Caki2 (cell line): ENCODE measurements at regions not wholly inside any gene's neighbourhood (a gene's known extent, or its start where the extent isn't known, plus 50 kb on each side); places are given as distances from the start of the nearest gene placed in this dataset.
"Not testable (repeated sequence)": the region's sequence is repeated elsewhere in the genome, so short reads cannot be mapped to it uniquely, and the experiment has no call there.

ENCODE experiments used
- DNase-seq: peaks from one replicate; pipeline ENCODE4 v3.0.0-alpha.2; 2015; ENCODE audit warnings: low read depth
- in situ Hi-C: cut with HindIII; loops from 2 replicates; pipeline ENCODE4 v1.10.0; 2016; ENCODE audit warnings: low sequenced_read_pairs, low pct_unique_long_range_greater_than_20kb, mixed read lengths

DNA sequence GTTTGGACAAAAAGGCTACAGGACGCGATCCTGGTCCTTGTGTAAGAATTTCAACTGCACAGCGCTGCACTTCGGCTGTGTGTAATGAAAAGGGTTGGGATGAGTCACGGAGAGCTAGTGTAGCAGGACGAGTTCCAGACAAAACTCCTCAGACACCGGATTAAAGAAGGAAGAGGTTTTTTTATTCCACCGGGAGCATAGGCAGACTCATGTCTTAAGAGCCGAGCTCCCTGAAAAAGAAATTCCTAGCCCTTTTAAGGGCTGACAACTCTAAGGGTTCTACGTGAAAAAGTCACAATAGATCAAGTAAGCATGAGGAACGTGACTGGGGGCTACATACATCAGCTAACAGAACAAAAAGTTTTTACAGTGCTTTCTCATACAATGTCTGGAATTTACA lies 54.8 kb upstream of the FAM90A1 start:
- in situ Hi-C loops, DNase-seq: not testable (repeated sequence)

DNA sequence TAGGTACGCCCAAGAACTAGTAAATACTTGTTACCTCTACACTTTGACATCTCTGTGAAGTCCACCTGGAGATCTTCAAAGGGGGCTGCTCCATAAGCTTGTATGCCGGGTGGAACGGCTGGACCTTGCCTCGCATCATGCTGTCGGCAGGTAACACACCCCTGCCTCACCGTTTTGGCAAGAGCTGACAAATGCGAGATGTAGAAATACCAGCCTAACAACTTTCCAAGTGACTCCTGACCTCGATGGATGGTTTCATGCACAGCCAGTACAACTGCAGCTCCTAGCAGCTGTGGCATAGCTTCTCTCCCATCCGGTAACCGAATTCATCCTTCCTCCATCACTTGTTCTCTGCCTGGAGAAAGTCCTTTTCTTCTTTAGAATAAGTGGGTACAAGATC lies 58.3 kb upstream of the FAM90A1 start:
- in situ Hi-C loops, DNase-seq: not testable (repeated sequence)

DNA sequence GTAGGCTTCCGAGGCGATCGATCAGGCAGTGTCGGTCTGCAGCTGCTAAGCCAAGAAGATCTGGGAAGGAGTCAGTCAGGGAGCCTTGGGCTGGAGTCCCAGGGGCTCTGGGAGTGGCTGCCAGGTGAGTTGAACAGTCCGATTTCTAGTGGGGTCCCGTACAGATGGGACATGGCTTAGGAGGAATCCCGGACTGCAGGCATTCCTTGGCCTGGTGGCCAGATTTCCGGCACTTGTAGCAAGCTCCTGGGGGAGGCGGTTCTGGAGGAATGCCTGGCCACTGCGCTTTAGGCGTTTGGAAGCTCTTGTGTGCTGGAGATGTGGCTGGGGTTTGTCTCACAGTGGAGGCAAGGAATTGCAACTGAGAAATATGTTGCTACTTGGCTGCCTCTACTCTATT lies 64.3 kb upstream of the FAM90A1 start:
- DNase-seq, in situ Hi-C loops: not testable (repeated sequence)

DNA sequence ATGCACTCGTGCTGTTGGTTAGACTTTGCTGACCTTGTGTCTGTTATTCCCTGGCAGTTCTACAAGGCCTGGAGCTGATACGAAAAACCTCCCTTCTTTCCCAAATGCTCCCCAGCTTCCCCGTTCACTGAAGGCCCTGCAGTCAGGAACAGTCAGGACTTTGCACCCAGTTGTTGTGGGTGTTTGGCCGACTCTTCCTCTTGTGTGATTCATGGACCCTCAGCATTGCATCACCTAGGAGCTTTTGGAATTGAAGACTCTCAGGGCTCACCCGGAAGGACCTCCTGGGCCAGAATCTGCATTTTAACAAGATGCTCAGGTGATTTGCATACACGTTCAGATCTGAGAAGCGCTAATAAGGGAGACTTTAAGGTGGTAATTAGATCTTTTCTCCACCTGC lies 67.2 kb upstream of the FAM90A1 start:
- DNase-seq, in situ Hi-C loops: not testable (repeated sequence)

DNA sequence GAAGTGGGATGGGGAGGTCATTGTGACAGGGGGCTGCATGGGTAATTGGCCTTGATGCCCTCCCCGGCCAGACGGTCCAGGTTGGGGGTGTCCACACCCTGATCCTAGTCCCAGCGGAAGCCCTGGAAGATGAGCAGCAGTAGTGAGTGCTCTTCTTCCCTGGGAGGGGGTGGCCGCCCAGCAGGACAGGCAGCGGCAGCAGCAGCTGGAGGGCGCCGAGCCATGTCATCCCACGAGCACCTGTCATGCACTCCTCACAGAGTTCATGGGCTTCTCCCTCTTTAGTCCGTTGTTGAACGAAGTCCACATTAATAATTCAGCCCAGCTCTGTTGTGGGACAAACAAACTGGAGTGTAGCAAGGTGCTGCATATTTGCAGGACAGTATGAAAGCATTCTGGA lies 81.2 kb upstream of the FAM90A1 start:
- DNase-seq, in situ Hi-C loops: not testable (repeated sequence)

DNA sequence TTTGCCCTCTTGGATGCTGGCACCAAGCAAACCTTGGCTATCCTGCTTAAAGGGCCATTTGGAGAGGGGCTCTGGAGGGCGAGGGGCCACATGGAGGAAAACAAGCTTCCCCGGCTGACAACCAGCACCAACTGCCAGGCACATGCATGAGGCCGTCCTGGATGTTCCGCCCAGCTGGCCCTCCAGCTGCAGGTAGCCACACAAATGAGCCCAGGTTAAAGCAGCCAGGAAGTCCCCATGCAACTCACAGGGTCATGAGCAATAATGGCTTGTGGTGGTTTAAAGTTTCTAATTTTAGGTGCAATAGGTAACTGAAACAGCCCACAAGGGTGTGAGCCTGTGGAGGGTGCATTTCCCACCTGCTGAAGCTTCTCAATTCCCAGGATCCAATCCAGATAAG lies 88.6 kb upstream of the FAM90A1 start:
- in situ Hi-C loops, DNase-seq: not testable (repeated sequence)

DNA sequence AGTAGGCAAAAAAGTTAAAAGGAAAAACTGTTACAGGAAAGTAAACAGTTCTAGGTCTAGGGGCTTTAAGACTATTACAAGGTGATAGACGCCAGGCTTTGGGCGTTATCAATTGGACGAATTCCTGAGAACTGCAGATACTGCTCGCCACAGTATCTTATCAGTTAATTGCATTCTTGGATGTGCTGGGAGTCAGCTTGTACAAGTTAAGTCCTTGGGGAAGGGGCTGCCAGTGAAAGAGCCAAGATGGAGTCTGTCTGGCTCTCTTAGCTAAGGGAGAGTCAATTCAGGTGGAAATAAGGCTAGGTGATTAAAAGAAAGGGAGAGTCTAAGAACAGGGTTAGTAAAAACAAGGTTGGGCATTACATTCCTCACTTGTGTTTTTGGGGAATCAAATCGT lies 90.3 kb upstream of the FAM90A1 start:
- in situ Hi-C loops, DNase-seq: not testable (repeated sequence)

DNA sequence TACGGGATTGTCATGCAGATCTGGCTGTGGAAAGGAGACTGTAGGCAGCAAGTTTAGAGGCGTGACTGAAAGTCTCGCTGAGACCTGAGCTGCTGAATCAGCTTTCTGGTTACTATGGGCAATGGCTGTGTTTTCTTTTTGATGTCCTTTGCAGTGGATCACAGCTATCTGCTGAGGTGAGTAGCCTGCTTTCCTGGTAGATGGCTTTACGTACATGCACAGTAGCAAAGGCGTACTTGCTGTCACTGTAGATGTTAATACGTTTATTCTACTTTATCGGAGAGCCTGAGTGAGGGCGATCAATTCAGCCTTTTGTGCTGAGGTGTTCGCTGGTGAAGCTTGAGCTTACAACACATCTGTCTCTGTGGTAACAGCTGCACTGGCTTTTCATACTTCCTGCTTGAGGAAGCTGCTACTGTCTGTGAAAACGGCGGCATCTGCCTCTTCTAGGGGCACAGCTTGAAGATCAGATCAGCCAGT lies 92.9 kb upstream of the FAM90A1 start:
- DNase-seq, in situ Hi-C loops: not testable (repeated sequence)

DNA sequence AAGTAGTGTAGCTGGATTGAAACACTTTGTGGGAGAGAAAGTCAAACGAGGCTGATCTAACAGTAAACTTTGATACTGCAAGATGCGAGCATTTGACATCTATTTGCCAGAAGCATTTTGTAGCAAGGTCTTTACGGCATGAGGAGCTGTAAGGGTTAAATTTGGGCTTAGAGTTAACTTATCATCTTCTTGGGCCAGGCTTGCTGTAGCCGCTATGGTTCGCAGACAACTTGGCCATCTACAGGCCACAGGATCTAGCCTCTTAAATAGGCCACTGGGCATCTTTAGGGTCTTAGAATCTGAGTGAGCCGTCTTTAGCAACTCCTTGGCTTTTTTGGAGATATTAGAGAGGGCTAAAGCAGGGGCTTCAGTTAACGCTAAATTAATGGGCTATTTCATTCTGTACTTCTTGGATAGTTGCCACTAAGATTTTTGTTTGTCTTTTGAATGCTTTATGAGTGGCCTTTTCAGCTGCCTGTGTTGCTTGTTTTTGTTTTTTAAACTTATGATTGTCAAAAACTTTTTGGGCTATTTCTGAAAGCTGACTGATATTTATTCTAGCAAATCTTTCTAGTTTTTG lies 93.5 kb upstream of the FAM90A1 start:
- in situ Hi-C loops, DNase-seq: not testable (repeated sequence)

DNA sequence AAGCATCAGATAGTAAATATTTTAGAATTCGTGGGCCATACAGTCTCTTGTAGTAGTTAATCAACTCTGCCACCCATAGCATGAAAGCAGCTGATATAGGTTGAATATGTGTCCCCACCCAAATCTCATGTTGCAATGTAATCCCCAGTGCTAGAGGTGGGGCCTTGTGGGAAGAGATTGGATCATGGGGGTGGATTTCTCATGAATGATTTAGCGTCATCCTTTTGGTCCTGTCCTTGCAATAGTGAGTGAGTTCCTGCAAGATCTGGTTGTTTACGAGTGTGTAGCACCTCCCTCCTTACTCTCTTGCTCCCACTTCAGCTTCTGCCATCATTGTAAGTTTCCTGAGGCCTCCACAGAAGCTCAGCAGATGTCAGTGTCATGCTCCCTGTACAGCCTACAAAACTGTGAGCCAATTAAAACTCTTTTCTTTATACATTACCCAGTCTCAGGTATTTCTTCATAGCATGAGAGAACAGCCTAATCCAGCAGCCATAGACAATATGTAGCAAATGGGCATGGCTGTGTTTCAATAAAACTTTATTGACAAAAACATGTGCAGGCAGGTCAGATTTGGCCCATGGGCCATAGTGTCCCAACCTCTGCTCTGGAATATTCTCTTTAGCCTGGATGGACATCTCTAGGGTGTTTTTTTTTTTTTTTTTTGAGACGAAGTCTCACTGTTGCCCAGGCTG lies 97.9 kb upstream of the FAM90A1 start:
- DNase-seq, in situ Hi-C loops: not testable (repeated sequence)

DNA sequence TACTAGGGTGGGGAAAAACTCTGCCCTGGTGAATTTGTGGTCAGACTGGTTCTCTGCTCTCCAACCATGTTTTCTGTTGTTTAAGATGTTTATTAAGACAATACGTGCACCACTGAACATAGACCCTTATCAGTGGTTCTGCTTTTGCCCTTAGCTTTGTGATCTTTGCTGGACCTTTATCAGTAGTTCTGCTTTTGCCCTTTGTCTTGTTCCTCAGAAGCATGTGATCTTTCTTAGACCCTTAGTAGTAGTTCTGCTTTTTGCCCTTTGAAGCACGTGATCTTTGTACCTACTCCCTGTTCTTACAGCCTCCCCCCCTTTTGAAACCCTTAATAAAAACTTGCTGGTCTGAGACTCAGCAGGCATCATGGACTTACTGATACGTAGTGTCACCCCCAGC lies 101.4 kb upstream of the FAM90A1 start:
- DNase-seq, in situ Hi-C loops: not testable (repeated sequence)

DNA sequence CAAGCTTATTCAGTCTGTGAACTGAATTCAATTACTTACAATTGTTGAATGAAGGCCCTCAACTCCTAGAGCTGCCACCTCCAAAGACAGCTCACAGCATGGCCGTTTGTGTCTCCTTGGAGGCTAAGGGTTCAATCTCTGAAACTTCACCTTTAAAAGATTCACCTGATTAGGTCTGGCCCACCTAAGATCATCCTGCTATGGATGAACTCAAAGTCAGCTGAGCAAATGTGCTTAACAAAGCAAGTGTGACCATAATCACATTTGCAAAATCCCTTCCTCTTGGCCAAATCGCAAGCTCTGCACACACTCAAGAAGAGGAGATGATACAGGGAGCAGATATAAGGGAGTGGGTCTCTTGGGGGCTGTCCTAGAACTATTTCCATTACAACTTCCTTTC lies 105.0 kb upstream of the FAM90A1 start:
- in situ Hi-C loops, DNase-seq: not testable (repeated sequence)

DNA sequence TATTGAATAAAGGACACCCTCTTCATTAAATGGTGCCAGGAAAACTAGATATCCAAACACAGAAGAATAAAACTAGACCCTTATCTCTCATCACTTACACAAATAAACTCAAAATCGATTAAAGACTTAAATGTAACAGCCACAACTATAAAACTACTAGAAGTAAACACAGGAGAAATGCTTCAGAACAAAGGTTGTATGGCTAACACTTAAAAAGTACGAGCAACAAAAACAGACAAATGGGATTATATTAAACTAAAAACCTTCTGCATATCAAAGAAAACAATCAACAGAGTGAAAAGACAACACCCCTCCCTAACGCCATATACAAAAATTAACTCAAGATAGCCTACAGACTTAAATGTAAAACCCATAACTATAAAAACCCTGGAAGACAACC lies 104.7 kb upstream of the CLEC6A start:
- in situ Hi-C loops, DNase-seq: not testable (repeated sequence)

DNA sequence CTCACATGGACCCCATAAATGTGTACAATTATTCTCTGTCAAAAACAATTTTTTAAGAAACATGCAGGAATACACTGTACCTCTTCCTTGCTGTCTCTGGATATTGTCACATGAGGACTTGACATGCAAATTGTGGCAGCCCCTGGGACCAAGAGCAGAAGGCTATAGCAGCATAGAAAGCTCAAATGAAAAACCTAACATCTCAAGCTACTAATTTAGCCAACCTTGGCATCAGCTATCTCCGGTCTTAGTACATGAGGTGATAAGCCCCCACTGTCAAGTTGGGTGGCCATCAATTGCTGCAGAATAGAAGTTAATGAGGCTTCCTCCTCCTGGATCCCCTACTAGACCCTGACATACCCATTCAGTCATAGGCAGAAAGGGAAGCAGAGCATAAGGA lies 101.0 kb upstream of the CLEC6A start:
- in situ Hi-C loops, DNase-seq: not testable (repeated sequence)

DNA sequence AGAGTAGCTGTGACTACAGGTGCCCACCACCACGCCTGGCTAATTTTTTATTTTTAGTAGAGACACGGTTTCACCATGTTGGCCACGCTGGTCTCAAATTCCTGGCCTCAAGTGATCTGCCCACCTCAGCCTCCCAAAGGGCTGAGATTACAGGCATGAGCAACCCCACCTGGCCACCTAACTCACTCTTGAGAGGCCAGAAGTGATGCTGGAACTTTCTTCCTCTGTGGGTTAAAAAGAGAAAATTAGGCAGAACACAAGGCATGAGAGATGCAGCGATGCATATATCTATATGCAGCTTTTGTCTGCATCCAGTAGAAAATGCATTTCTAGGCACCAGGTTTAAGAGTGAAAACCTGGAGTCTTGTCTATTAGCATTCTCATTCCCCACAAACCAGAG lies 100.2 kb upstream of the CLEC6A start:
- in situ Hi-C loops, DNase-seq: not testable (repeated sequence)

DNA sequence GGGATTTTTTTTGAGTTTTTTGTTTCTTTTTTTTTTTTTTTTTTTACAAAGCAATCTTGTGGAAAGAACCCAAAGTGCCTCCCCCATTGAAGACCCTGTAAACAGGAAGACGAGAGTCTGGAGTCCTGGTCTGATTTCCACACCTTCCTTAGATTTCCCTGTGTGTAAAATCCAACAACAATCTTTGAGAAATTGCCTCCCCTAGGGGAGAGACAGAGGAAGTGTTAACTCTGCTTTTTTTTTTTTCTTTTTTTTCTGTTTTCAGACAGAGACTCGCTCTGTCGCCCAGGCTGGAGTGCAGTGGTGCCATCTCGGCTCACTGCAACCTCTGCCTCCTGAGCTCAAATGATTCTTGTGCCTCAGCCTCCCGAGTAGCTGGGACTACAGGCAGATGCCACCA lies 82.0 kb upstream of the CLEC6A start:
- peak; percentile 18 for DNase-seq

DNA sequence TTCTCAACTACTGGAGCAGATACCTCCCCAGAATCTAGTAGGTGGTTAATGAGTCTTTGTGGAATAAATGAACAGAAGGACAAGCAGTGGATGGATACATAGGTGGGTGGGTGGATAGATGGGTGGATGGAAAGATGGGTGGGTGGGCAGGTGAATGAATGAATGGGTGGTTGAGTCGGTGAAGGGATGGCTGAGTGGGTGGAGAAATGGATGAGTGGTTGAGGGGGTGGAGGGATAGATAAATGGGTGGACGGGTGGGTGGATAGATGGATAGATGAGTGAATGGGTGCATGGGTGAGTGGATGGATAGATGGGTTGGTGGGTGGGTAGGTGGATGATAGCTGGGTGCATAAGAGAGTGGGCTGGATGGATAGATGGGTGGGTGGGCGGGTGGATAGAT lies 80.6 kb upstream of the CLEC6A start:
- DNase-seq, in situ Hi-C loops: not testable (repeated sequence)

More for the DNA sequence above, 82.0 kb upstream of the CLEC6A start:
- in situ Hi-C loops, result not testable (repeated sequence)

DNA sequence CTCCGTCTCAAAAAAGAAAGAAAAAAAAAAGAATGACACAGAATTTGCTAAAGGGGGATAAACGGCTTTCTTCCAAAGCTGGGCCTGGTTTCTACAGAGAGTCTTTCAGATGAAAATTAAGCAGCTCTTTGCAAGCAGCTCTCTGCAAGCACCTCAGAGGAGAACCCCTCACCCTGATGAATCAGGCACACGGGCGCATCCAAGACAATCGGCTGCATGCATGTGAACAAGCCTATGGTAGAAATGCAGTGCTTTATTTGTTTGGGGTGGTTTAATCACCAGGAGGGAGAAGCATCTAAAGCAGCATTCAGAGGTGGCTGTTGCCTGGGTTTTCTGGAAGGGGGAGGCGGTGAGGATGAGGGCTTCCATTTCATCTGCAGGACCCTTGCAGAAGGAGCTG lies 78.0 kb upstream of the CLEC6A start:
- in situ Hi-C loops, result not testable (repeated sequence)

DNA sequence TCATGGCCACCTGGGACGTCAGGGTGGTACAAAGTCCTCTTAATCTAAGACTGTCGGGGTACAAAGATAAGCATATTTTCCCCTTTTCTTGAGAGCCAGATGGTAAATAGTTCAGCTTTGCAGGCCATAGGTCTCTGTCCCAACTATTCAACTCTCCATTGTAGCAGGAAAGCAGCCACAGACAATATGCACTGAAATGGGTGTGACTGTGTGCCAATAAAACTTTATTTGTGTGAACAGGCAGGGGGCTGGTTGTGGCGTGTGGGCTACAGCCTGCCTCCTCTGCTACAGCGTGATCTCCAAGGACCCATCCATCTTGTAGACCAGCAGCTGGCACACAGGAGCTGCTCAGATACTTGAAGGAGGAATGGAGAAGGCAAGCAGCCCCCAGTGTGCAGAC lies 73.2 kb upstream of the CLEC6A start:
- DNase-seq, in situ Hi-C loops: not testable (repeated sequence)

More for the DNA sequence above, 78.0 kb upstream of the CLEC6A start:
- not testable (repeated sequence) for DNase-seq

DNA sequence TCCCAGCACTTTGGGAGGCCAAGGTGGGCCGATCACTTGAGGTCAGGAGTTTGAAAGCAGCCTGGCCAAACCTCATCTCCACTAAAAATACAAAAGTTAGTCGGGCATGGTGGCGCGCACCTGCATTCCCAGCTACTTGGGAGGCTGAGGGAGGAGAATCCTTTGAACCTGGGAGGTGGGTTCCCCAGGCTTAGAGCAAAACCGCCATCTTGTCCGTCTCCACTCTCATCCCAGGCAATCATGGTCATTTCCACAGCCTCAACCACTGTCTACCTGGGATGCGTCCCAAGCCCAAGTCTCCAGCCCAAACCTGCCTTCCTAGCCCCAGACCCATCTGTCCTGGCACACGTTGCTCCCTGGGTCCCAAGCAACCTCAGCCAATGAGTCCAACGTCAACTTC lies 71.1 kb upstream of the CLEC6A start:
- in situ Hi-C loops, result not testable (repeated sequence)

More for the DNA sequence above, 71.1 kb upstream of the CLEC6A start:
- DNase-seq, result not testable (repeated sequence)
